ENCODE measurements at regions not wholly inside any gene's neighbourhood (a gene's known extent, or its start where the extent isn't known, plus 50 kb on each side); places are given as distances from the start of the nearest gene placed in this dataset.

- TF ChIP-seq CTCF (IDR thresholded peaks at IDR 0.05; ENCODE audit: insufficient read depth, low read depth, low read length) (no peak), EZH2 (IDR thresholded peaks at IDR 0.05; ENCODE audit: insufficient read depth, low read length) (no peak)
Measured at GRCh38 chr10:36423821-36424248, 701.6 kb upstream of the ANKRD30A start.

All from astrocyte (in vitro differentiated cells and primary cell).